ENCODE measurements at regions not wholly inside any gene's neighbourhood (a gene's known extent, or its start where the extent isn't known, plus 50 kb on each side); places are given as distances from the start of the nearest gene placed in this dataset.

DNA sequence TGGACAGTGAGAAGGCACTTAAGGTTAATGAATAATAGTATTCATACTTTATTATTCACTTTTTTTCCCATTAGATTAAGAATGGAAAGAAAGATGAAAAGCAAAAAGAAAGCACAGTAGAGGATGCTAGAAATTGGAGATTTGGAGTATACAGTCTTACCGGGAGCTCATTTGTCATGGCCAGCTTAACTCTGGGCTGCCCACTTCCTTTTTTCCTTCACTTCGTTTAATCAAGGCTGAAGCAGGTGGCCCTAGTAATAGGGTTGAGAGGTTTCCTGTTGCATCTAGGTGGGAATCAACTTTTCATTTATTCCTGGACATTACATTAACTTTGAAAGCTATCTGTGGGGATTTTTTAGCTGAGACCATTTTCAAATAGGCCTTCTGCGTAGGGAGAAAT is 57.0 kb upstream of the MEGF10 start:
- Mint-ChIP-seq H3K27me3 (ENCODE audit: unreplicated experiment) (no peaks in the 10 kb centered on the region), H3K4me3 (ENCODE audit: unreplicated experiment) (no peak overlapping the region), H3K36me3 (ENCODE audit: unreplicated experiment) (peaks cover 4% of the 10 kb centered on the region), H3K4me1 (ENCODE audit: unreplicated experiment) (peaks cover 17% of the 10 kb centered on the region), H3K9me3 (ENCODE audit: unreplicated experiment) (no peaks in the 10 kb centered on the region), H3K27ac (ENCODE audit: unreplicated experiment) (no peak overlapping the region)
- no peak for TF ChIP-seq CTCF (IDR thresholded peaks at IDR 0.05)
- no peak for DNase-seq (ENCODE audit: extremely low spot score, unreplicated experiment)

- H3K27ac Mint-ChIP-seq (ENCODE audit: unreplicated experiment): no peak overlapping the region
- H3K4me3 Mint-ChIP-seq (ENCODE audit: unreplicated experiment): no peak overlapping the region
- H3K27me3 Mint-ChIP-seq (ENCODE audit: unreplicated experiment): no peaks in the 10 kb centered on the region
- no peak for DNase-seq (ENCODE audit: extremely low spot score, unreplicated experiment)
- TF ChIP-seq CTCF (IDR thresholded peaks at IDR 0.05): no peak
- H3K4me1 Mint-ChIP-seq (ENCODE audit: unreplicated experiment): peaks cover 7% of the 10 kb centered on the region
- H3K9me3 Mint-ChIP-seq (ENCODE audit: unreplicated experiment): no peaks in the 10 kb centered on the region
- peaks cover 9% of the 10 kb centered on the region for H3K36me3 Mint-ChIP-seq (ENCODE audit: unreplicated experiment)
Observed at GRCh38 chr5:127235136-127235535, 55.5 kb upstream of the MEGF10 start.

GRCh38 chr5:127236254-127236653 is 54.3 kb upstream of the MEGF10 start:
- no peak for TF ChIP-seq CTCF (IDR thresholded peaks at IDR 0.05)
- H3K27me3 Mint-ChIP-seq (ENCODE audit: unreplicated experiment): no peaks in the 10 kb centered on the region
- peaks cover 9% of the 10 kb centered on the region for H3K36me3 Mint-ChIP-seq (ENCODE audit: unreplicated experiment)
- no peak overlapping the region for H3K27ac Mint-ChIP-seq (ENCODE audit: unreplicated experiment)
- DNase-seq (ENCODE audit: extremely low spot score, unreplicated experiment): no peak
- H3K4me3 Mint-ChIP-seq (ENCODE audit: unreplicated experiment): no peak overlapping the region
- H3K9me3 Mint-ChIP-seq (ENCODE audit: unreplicated experiment): no peaks in the 10 kb centered on the region
- peaks cover under 1% of the 10 kb centered on the region for H3K4me1 Mint-ChIP-seq (ENCODE audit: unreplicated experiment)
